ENCODE measurements at regions not wholly inside any gene's neighbourhood (a gene's known extent, or its start where the extent isn't known, plus 50 kb on each side); places are given as distances from the start of the nearest gene placed in this dataset.

- Histone ChIP-seq H3K4me1 (ENCODE audit: low read depth) (no peaks in the 10 kb centered on the region), H3K36me3 (no peaks in the 10 kb centered on the region), H3K4me3 (no peak overlapping the region), H3K27me3 (no peaks in the 10 kb centered on the region), H3K27ac (no peak overlapping the region), H3K9me3 (ENCODE audit: low read depth) (no peaks in the 10 kb centered on the region)
- TF ChIP-seq CTCF (IDR thresholded peaks at IDR 0.05; ENCODE audit: low read depth, low read length), result no peak
- no peak for DNase-seq (ENCODE audit: low read depth in 1 of 2, low spot score in 1 of 2)
These were observed 561.7 kb downstream of the GATA3 start for GRCh38 chr10:8616166-8616565.

GRCh38 chr10:8617792-8618191, 563.3 kb downstream of the GATA3 start:
- H3K9me3 ChIP-seq (ENCODE audit: low read depth), result no peaks in the 10 kb centered on the region
- no peak overlapping the region for H3K4me3 ChIP-seq
- H3K27me3 ChIP-seq, result no peaks in the 10 kb centered on the region
- no peaks in the 10 kb centered on the region for H3K4me1 ChIP-seq (ENCODE audit: low read depth)
- DNase-seq (ENCODE audit: low read depth in 1 of 2, low spot score in 1 of 2), result no peak
- no peaks in the 10 kb centered on the region for H3K36me3 ChIP-seq
- no peak for TF ChIP-seq CTCF (IDR thresholded peaks at IDR 0.05; ENCODE audit: low read depth, low read length)
- H3K27ac ChIP-seq, result no peak overlapping the region

- no peak for DNase-seq (ENCODE audit: low read depth in 1 of 2, low spot score in 1 of 2)
- H3K4me1 ChIP-seq (ENCODE audit: low read depth), result no peaks in the 10 kb centered on the region
- H3K9me3 ChIP-seq (ENCODE audit: low read depth), result no peaks in the 10 kb centered on the region
- H3K27me3 ChIP-seq, result no peaks in the 10 kb centered on the region
- H3K36me3 ChIP-seq, result no peaks in the 10 kb centered on the region
- no peak overlapping the region for H3K4me3 ChIP-seq
- H3K27ac ChIP-seq, result no peak overlapping the region
- no peak for TF ChIP-seq CTCF (IDR thresholded peaks at IDR 0.05; ENCODE audit: low read depth, low read length)
These were observed 564.3 kb downstream of the GATA3 start for GRCh38 chr10:8618834-8619233.

- Histone ChIP-seq H3K36me3 (no peaks in the 10 kb centered on the region), H3K9me3 (ENCODE audit: low read depth) (no peaks in the 10 kb centered on the region), H3K27me3 (peaks cover 3% of the 10 kb centered on the region), H3K4me3 (no peak overlapping the region), H3K27ac (no peak overlapping the region), H3K4me1 (ENCODE audit: low read depth) (no peaks in the 10 kb centered on the region)
- no peak for DNase-seq (ENCODE audit: low read depth in 1 of 2, low spot score in 1 of 2)
- no peak for TF ChIP-seq CTCF (IDR thresholded peaks at IDR 0.05; ENCODE audit: low read depth, low read length)
These were observed 573.9 kb downstream of the GATA3 start for GRCh38 chr10:8628351-8628750.

- no peak overlapping the region for H3K27ac ChIP-seq
- no peaks in the 10 kb centered on the region for H3K9me3 ChIP-seq (ENCODE audit: low read depth)
- no peaks in the 10 kb centered on the region for H3K36me3 ChIP-seq
- no peak for TF ChIP-seq CTCF (IDR thresholded peaks at IDR 0.05; ENCODE audit: low read depth, low read length)
- H3K4me3 ChIP-seq, result no peak overlapping the region
- no peaks in the 10 kb centered on the region for H3K4me1 ChIP-seq (ENCODE audit: low read depth)
- H3K27me3 ChIP-seq, result peaks cover 3% of the 10 kb centered on the region
- DNase-seq (ENCODE audit: low read depth in 1 of 2, low spot score in 1 of 2), result no peak
These were observed 579.4 kb downstream of the GATA3 start for GRCh38 chr10:8633909-8634308.

- H3K4me3 ChIP-seq, result no peak overlapping the region
- no peak for TF ChIP-seq CTCF (IDR thresholded peaks at IDR 0.05; ENCODE audit: low read depth, low read length)
- H3K27me3 ChIP-seq, result no peaks in the 10 kb centered on the region
- H3K36me3 ChIP-seq, result no peaks in the 10 kb centered on the region
- H3K9me3 ChIP-seq (ENCODE audit: low read depth), result no peaks in the 10 kb centered on the region
- no peaks in the 10 kb centered on the region for H3K4me1 ChIP-seq (ENCODE audit: low read depth)
- no peak overlapping the region for H3K27ac ChIP-seq
- DNase-seq (ENCODE audit: low read depth in 1 of 2, low spot score in 1 of 2), result no peak
These were observed 581.9 kb downstream of the GATA3 start for GRCh38 chr10:8636371-8636770.
